Loucy (cell line): ENCODE measurements at regions not wholly inside any gene's neighbourhood (a gene's known extent, or its start where the extent isn't known, plus 50 kb on each side); places are given as distances from the start of the nearest gene placed in this dataset.
A peak's percentile ranks its signal among the peaks of the same experiment; 100 is the strongest.

Source experiments
- H2AFZ ChIP-seq: fragments of 200-600 bp; sonication (generic); 2 replicates; pipeline ENCODE4 v1.6.0; 2016; ENCODE audit warnings: antibody characterized with exemption, mild to moderate bottlenecking, low read length, moderate library complexity
- H3F3A ChIP-seq: fragments of 200-600 bp; 2 replicates; pipeline ENCODE4 v1.6.0; 2016; ENCODE audit warnings: antibody characterized with exemption, low read depth, mild to moderate bottlenecking
- H3K27me3 ChIP-seq: fragments of 200-600 bp; sonication (generic); 2 replicates; pipeline ENCODE4 v1.6.1; 2014; ENCODE audit warnings: low read length, mild to moderate bottlenecking; ENCODE audit not compliant: insufficient read depth, poor library complexity, severe bottlenecking
- H3K36me3 ChIP-seq: fragments of 200-600 bp; sonication (generic); 2 replicates; pipeline ENCODE4 v1.6.1; 2016; ENCODE audit warnings: low read length; ENCODE audit not compliant: insufficient read depth
- H3K4me1 ChIP-seq: fragments of 200-600 bp; sonication (generic); 2 replicates; pipeline ENCODE4 v1.5.1; 2014; ENCODE audit warnings: low read length, mild to moderate bottlenecking; ENCODE audit not compliant: insufficient read depth, poor library complexity, severe bottlenecking
- H3K4me2 ChIP-seq: fragments of 200-600 bp; sonication (generic); 2 replicates; pipeline ENCODE4 v1.6.0; 2014; ENCODE audit warnings: antibody characterized with exemption, low read length, low read depth, mild to moderate bottlenecking; ENCODE audit not compliant: poor library complexity, severe bottlenecking
- H3K4me3 ChIP-seq: fragments of 200-600 bp; sonication (generic); 2 replicates; pipeline ENCODE4 v1.5.1; 2014; ENCODE audit warnings: low read length, mild to moderate bottlenecking, mixed read lengths; ENCODE audit not compliant: poor library complexity, severe bottlenecking
- H3K79me2 ChIP-seq: fragments of 200-600 bp; sonication (generic); 2 replicates; pipeline ENCODE4 v1.6.1; 2014; ENCODE audit warnings: low read length; ENCODE audit not compliant: insufficient read depth
- H3K9ac ChIP-seq: fragments of 200-600 bp; sonication (generic); 2 replicates; pipeline ENCODE4 v1.6.0; 2014; ENCODE audit warnings: mild to moderate bottlenecking, low read depth, low read length, moderate library complexity; ENCODE audit not compliant: poor library complexity, severe bottlenecking
- H3K9me2 ChIP-seq: fragments of 200-600 bp; sonication (generic); replicated peaks from 2 replicates; pipeline ENCODE4 v1.6.1; 2016; ENCODE audit warnings: low read depth, low read length, mixed read lengths
- H3K9me3 ChIP-seq: fragments of 200-600 bp; sonication (generic); 2 replicates; pipeline ENCODE4 v1.6.1; 2014; ENCODE audit warnings: mild to moderate bottlenecking, antibody characterized with exemption, low read length, low read depth; ENCODE audit not compliant: insufficient read depth
- H4K20me1 ChIP-seq: fragments of 200-600 bp; sonication (generic); 2 replicates; pipeline ENCODE4 v1.6.0; 2014; ENCODE audit warnings: antibody characterized with exemption, low read length, mild to moderate bottlenecking; ENCODE audit not compliant: insufficient read depth, poor library complexity, severe bottlenecking
- EZH2phosphoT487 ChIP-seq: fragments of 200-600 bp; IDR thresholded peaks from 2 replicates; pipeline ENCODE4 v1.6.1; 2018; ENCODE audit warnings: antibody characterized with exemption, mild to moderate bottlenecking, moderate library complexity, borderline replicate concordance
- TF ChIP-seq, protein P1 (sequence below): fragments of 200-600 bp; sonication (generic); conservative IDR thresholded peaks from 2 replicates; pipeline ENCODE4 v1.5.1; 2014; ENCODE audit warnings: mild to moderate bottlenecking, antibody characterized with exemption, low read length

DNA sequence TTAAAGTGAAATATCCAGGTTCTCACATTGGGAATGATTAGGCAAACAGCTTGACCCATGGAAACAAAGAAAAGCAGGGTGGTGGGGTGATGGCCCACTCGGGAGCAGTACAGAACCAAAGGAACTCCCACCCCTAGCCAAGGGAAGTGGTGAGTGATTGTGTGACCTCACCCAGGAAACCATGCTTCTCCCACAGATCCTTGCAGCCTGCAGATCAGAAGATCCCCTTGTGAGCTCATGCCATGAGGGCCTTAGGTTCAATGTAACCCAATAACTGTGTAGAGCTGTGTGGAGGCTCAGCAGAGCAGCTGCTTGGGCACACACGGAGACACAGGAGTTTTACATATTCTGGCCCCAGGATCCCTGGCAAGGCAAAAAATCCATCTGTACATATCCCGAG, 311.8 kb upstream of the DPYD start:
- no peak overlapping the region for H3K4me3 ChIP-seq
- peaks cover 17% of the 10 kb centered on the region; the same call in 1 of the 2 replicates for H3K9me3 ChIP-seq
- H3K9me2 ChIP-seq: no peaks in the 10 kb centered on the region
- H3K9ac ChIP-seq: no peak overlapping the region
- no peaks in the 10 kb centered on the region for H3K79me2 ChIP-seq
- H4K20me1 ChIP-seq: no peaks in the 10 kb centered on the region
- H3K36me3 ChIP-seq: no peaks in the 10 kb centered on the region
- no peak overlapping the region for H3K4me2 ChIP-seq
- no peaks in the 10 kb centered on the region for H3F3A ChIP-seq
- no peaks in the 10 kb centered on the region for H3K27me3 ChIP-seq
- no peak overlapping the region for H2AFZ ChIP-seq
- no peak for TF ChIP-seq EZH2phosphoT487
- TF ChIP-seq, protein P1, sequence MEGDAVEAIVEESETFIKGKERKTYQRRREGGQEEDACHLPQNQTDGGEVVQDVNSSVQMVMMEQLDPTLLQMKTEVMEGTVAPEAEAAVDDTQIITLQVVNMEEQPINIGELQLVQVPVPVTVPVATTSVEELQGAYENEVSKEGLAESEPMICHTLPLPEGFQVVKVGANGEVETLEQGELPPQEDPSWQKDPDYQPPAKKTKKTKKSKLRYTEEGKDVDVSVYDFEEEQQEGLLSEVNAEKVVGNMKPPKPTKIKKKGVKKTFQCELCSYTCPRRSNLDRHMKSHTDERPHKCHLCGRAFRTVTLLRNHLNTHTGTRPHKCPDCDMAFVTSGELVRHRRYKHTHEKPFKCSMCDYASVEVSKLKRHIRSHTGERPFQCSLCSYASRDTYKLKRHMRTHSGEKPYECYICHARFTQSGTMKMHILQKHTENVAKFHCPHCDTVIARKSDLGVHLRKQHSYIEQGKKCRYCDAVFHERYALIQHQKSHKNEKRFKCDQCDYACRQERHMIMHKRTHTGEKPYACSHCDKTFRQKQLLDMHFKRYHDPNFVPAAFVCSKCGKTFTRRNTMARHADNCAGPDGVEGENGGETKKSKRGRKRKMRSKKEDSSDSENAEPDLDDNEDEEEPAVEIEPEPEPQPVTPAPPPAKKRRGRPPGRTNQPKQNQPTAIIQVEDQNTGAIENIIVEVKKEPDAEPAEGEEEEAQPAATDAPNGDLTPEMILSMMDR: no peak
- H3K4me1 ChIP-seq: no peaks in the 10 kb centered on the region

DNA sequence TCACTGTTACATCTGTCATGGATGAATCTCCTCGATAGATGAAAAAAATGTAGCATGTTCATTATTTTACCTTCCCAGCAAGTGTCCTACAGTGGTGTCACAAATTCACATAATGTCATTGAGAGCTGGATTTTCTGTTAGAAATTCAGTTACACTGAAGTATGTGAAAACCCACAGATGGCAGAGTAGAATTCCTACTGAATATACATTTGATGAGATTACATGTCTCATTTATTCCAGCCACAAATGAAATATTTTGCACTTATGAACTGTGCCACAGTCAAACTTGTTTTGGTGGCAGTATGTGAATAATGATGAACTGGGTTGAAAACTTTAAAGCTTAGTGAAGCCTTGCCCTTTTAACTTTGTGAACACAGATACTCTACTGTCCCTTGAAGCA, 301.9 kb upstream of the DPYD start:
- Histone ChIP-seq H3K9me3 (no peaks in the 10 kb centered on the region), H3K9ac (no peak overlapping the region), H3F3A (no peaks in the 10 kb centered on the region), H3K27me3 (no peaks in the 10 kb centered on the region), H3K9me2 (no peaks in the 10 kb centered on the region), H3K4me1 (no peaks in the 10 kb centered on the region), H3K79me2 (no peaks in the 10 kb centered on the region), H3K36me3 (no peaks in the 10 kb centered on the region), H2AFZ (peak overlapping the region; percentile 35; the same call in 1 of the 2 replicates), H3K4me2 (no peak overlapping the region), H4K20me1 (no peaks in the 10 kb centered on the region), H3K4me3 (no peak overlapping the region)
- no peak for TF ChIP-seq EZH2phosphoT487
- TF ChIP-seq, protein P1: no peak

DNA sequence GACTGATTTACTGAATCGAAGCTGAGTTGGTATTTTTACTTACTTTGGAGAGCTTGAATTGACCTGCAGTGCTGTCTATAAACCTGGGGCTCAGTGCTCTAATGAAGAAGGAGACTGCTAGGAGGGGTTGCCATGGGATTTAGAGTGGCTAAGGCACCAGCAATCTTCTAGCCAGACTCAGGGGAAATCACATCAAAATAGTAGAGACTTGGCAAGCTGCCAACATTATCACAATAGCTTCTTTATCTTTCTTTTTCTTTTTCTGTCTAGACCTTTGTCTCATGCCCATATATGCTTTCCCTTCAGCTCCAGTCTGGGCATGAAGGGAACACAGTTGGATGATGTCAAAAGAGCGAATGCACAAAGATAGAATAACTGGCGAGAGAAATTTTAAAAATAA, 301.1 kb upstream of the DPYD start:
- no peak overlapping the region for H3K4me2 ChIP-seq

More for the DNA sequence above, 301.1 kb upstream of the DPYD start:
- Histone ChIP-seq H3K27me3 (no peaks in the 10 kb centered on the region), H3K4me1 (no peaks in the 10 kb centered on the region), H3F3A (no peaks in the 10 kb centered on the region), H3K9me3 (no peaks in the 10 kb centered on the region), H3K4me3 (no peak overlapping the region), H3K36me3 (no peaks in the 10 kb centered on the region), H3K79me2 (no peaks in the 10 kb centered on the region), H3K9ac (no peak overlapping the region), H4K20me1 (no peaks in the 10 kb centered on the region), H3K9me2 (no peaks in the 10 kb centered on the region), H2AFZ (no peak overlapping the region)
- TF ChIP-seq, protein P1: no peak
- no peak for TF ChIP-seq EZH2phosphoT487
